GM21723 (cell line): ENCODE measurements at regions not wholly inside any gene's neighbourhood (a gene's known extent, or its start where the extent isn't known, plus 50 kb on each side); places are given as distances from the start of the nearest gene placed in this dataset.
"Not testable (repeated sequence)": the region's sequence is repeated elsewhere in the genome, so short reads cannot be mapped to it uniquely, and the experiment has no call there.

ENCODE experiments used
- ATAC-seq: cut with Tn5 transposase; IDR thresholded peaks from one replicate; pipeline ENCODE4 v1.9.1; 2021; ENCODE audit warnings: mild to moderate bottlenecking, moderate library complexity; ENCODE audit not compliant: unreplicated experiment

- ATAC-seq = no peak
Measured at GRCh38 chr9:29176786-29177185, 1603.5 kb upstream of the C9orf72 start.

GRCh38 chr9:29183971-29184370, 1610.7 kb upstream of the C9orf72 start:
- ATAC-seq = no peak

- ATAC-seq = not testable (repeated sequence)
Measured at GRCh38 chr9:29188771-29189170, 1615.5 kb upstream of the C9orf72 start.

- not testable (repeated sequence) for ATAC-seq
Measured at GRCh38 chr9:29189221-29189620, 1615.9 kb upstream of the C9orf72 start.

GRCh38 chr9:29198861-29199260, 1625.6 kb upstream of the C9orf72 start:
- ATAC-seq = no peak

- no peak for ATAC-seq
Measured at GRCh38 chr9:29199975-29200374, 1626.7 kb upstream of the C9orf72 start.

GRCh38 chr9:29200650-29201049, 1627.4 kb upstream of the C9orf72 start:
- no peak for ATAC-seq

- ATAC-seq = no peak
Measured at GRCh38 chr9:29203244-29203930, 1630.1 kb upstream of the C9orf72 start.

GRCh38 chr9:29208670-29209069, 1635.4 kb upstream of the C9orf72 start:
- no peak for ATAC-seq

GRCh38 chr9:29209748-29210291, 1636.5 kb upstream of the C9orf72 start:
- no peak for ATAC-seq

- ATAC-seq = no peak
Measured at GRCh38 chr9:29211003-29211579, 1637.8 kb upstream of the C9orf72 start.

- ATAC-seq = peak; percentile 85
Measured at GRCh38 chr9:29211580-29212396, 1638.5 kb upstream of the C9orf72 start.

GRCh38 chr9:29212397-29213387, 1639.4 kb upstream of the C9orf72 start:
- ATAC-seq = no peak

GRCh38 chr9:29213417-29214153, 1640.3 kb upstream of the C9orf72 start, which contains the start of gene LINGO2:
Gene LINGO2, minus strand, starts transcription at chr9:29213601.
- no peak for ATAC-seq

GRCh38 chr9:29214154-29214689, 1640.9 kb upstream of the C9orf72 start:
- no peak for ATAC-seq

- no peak for ATAC-seq
Measured at GRCh38 chr9:29214690-29215253, 1641.5 kb upstream of the C9orf72 start.

- ATAC-seq = no peak
Measured at GRCh38 chr9:29217966-29218365, 1644.7 kb upstream of the C9orf72 start.

- ATAC-seq = no peak
Measured at GRCh38 chr9:29220596-29221251, 1647.4 kb upstream of the C9orf72 start.

GRCh38 chr9:29228558-29228957, 1655.3 kb upstream of the C9orf72 start:
- no peak for ATAC-seq
